Suprapubic skin (tissue), 4 donors: ENCODE measurements at regions not wholly inside any gene's neighbourhood (a gene's known extent, or its start where the extent isn't known, plus 50 kb on each side); places are given as distances from the start of the nearest gene placed in this dataset.

Source experiments
- DNase-seq, 2 donors: peaks; one replicate each; pipeline ENCODE4 v3.0.0-alpha.2; 2019; ENCODE audit warnings: low spot score in 2 of 2
- H3K27ac ChIP-seq: fragments of 200-600 bp; sonication (generic); one replicate; pipeline ENCODE4 v1.5.1; 2019
- H3K27me3 ChIP-seq: fragments of 200-600 bp; sonication (generic); one replicate; pipeline ENCODE4 v1.5.1; 2019
- H3K36me3 ChIP-seq: fragments of 200-600 bp; sonication (generic); one replicate; pipeline ENCODE4 v1.5.1; 2019
- H3K4me1 ChIP-seq: fragments of 200-600 bp; sonication (generic); one replicate; pipeline ENCODE4 v1.5.1; 2019
- H3K4me3 ChIP-seq: fragments of 200-600 bp; sonication (generic); one replicate; pipeline ENCODE4 v1.5.1; 2019; ENCODE audit warnings: mild to moderate bottlenecking
- H3K9me3 ChIP-seq: fragments of 200-600 bp; sonication (generic); one replicate; pipeline ENCODE4 v1.5.1; 2019
- CTCF ChIP-seq, 2 donors: fragments of 200-600 bp in 1 of 2; fragments of 450-650 bp in 1 of 2; sonication (generic) in 1 of 2; IDR thresholded peaks; one replicate each; pipeline ENCODE4 v1.5.1; 2016 to 2019; ENCODE audit warnings: antibody characterized with exemption in 2 of 2, mild to moderate bottlenecking in 1 of 2, moderate library complexity in 1 of 2
- EP300 ChIP-seq: sonication (generic); formaldehyde crosslinking; IDR thresholded peaks from one replicate; pipeline ENCODE4 v1.6.1; 2017; ENCODE audit warnings: antibody characterized with exemption
- POLR2A ChIP-seq, 2 donors: fragments of 450-650 bp; IDR thresholded peaks; one replicate each; pipeline ENCODE4 v1.6.1; 2017; ENCODE audit warnings: antibody characterized with exemption in 2 of 2, mild to moderate bottlenecking in 2 of 2, moderate library complexity in 2 of 2
- POLR2AphosphoS5 ChIP-seq, 3 donors: sonication (generic); formaldehyde crosslinking; IDR thresholded peaks; one replicate each; pipeline ENCODE4 v1.6.1; 2017; ENCODE audit warnings: antibody characterized with exemption in 3 of 3
- WGBS: methylation state at CpG from one replicate; pipeline ENCODE4 v1.1.5; 2018; 5-methylcytosine and 5-hydroxymethylcytosine counted together

GRCh38 chr7:36048902-36049240, 104.2 kb upstream of the EEPD1 start:
- no peaks in the 10 kb centered on the region for H3K36me3 ChIP-seq
- TF ChIP-seq POLR2AphosphoS5 (IDR thresholded peaks at IDR 0.05), result no peak
- no peak for TF ChIP-seq EP300
- TF ChIP-seq CTCF (IDR thresholded peaks at IDR 0.05), result no peak
- TF ChIP-seq POLR2A (IDR thresholded peaks at IDR 0.05), result no peak
- H3K4me3 ChIP-seq, result no peak overlapping the region
- H3K27me3 ChIP-seq, result no peaks in the 10 kb centered on the region
- H3K27ac ChIP-seq, result no peak overlapping the region
- 28% methylated on average over 2 of the region's 2 CpGs for WGBS
- no peak for DNase-seq
- H3K4me1 ChIP-seq, result peaks cover 47% of the 10 kb centered on the region
- H3K9me3 ChIP-seq, result no peaks in the 10 kb centered on the region

GRCh38 chr7:36051501-36051900, 101.6 kb upstream of the EEPD1 start:
- H3K27ac ChIP-seq, result no peak overlapping the region
- H3K27me3 ChIP-seq, result no peaks in the 10 kb centered on the region
- H3K4me1 ChIP-seq, result peaks cover 27% of the 10 kb centered on the region
- no peak overlapping the region for H3K4me3 ChIP-seq
- H3K36me3 ChIP-seq, result no peaks in the 10 kb centered on the region
- no peak for DNase-seq
- WGBS, result 58% methylated on average over 4 of the region's 4 CpGs
- TF ChIP-seq CTCF (IDR thresholded peaks at IDR 0.05) (no peak), POLR2AphosphoS5 (IDR thresholded peaks at IDR 0.05) (no peak), POLR2A (IDR thresholded peaks at IDR 0.05) (no peak)
- no peaks in the 10 kb centered on the region for H3K9me3 ChIP-seq

- H3K27me3 ChIP-seq, result no peaks in the 10 kb centered on the region
- no peaks in the 10 kb centered on the region for H3K36me3 ChIP-seq
- no peak overlapping the region for H3K4me3 ChIP-seq
- no peak overlapping the region for H3K27ac ChIP-seq
- TF ChIP-seq POLR2A (IDR thresholded peaks at IDR 0.05) (no peak), CTCF (IDR thresholded peaks at IDR 0.05) (no peak), EP300 (no peak), POLR2AphosphoS5 (IDR thresholded peaks at IDR 0.05) (no peak)
- DNase-seq, result no peak
- 71% methylated on average over 3 of the region's 3 CpGs for WGBS
- no peaks in the 10 kb centered on the region for H3K9me3 ChIP-seq
- H3K4me1 ChIP-seq, result peaks cover 8% of the 10 kb centered on the region
Measured at GRCh38 chr7:36053589-36053988, 99.5 kb upstream of the EEPD1 start.

- no peaks in the 10 kb centered on the region for H3K4me1 ChIP-seq
- no peaks in the 10 kb centered on the region for H3K27me3 ChIP-seq
- no peaks in the 10 kb centered on the region for H3K9me3 ChIP-seq
- H3K27ac ChIP-seq, result no peak overlapping the region
- no peak overlapping the region for H3K4me3 ChIP-seq
- 91% methylated on average over 2 of the region's 2 CpGs for WGBS
- no peak for DNase-seq
- no peak for TF ChIP-seq CTCF (IDR thresholded peaks at IDR 0.05)
- TF ChIP-seq EP300, result no peak
- TF ChIP-seq POLR2A (IDR thresholded peaks at IDR 0.05), result no peak
- TF ChIP-seq POLR2AphosphoS5 (IDR thresholded peaks at IDR 0.05), result no peak
- no peaks in the 10 kb centered on the region for H3K36me3 ChIP-seq
Measured at GRCh38 chr7:36054637-36055036, 98.4 kb upstream of the EEPD1 start.

- Histone ChIP-seq H3K9me3 (no peaks in the 10 kb centered on the region), H3K27me3 (no peaks in the 10 kb centered on the region), H3K27ac (no peak overlapping the region), H3K4me3 (no peak overlapping the region), H3K36me3 (no peaks in the 10 kb centered on the region), H3K4me1 (no peaks in the 10 kb centered on the region)
- DNase-seq, result no peak
- 95% methylated on average over 4 of the region's 4 CpGs for WGBS
- TF ChIP-seq EP300, result no peak
- no peak for TF ChIP-seq POLR2AphosphoS5 (IDR thresholded peaks at IDR 0.05)
- no peak for TF ChIP-seq CTCF (IDR thresholded peaks at IDR 0.05)
- no peak for TF ChIP-seq POLR2A (IDR thresholded peaks at IDR 0.05)
Measured at GRCh38 chr7:36055207-36055606, 97.8 kb upstream of the EEPD1 start.
